ENCODE measurements at regions not wholly inside any gene's neighbourhood (a gene's known extent, or its start where the extent isn't known, plus 50 kb on each side); places are given as distances from the start of the nearest gene placed in this dataset.

- DNase-seq (ENCODE audit: low read depth), result no peak
Measured at GRCh38 chr15:46441294-46442062, 806.6 kb downstream of the SQOR start.

GRCh38 chr15:46442184-46442583 lies 807.4 kb downstream of the SQOR start:
- DNase-seq (ENCODE audit: low read depth), result no peak

- DNase-seq (ENCODE audit: low read depth), result no peak
Measured at GRCh38 chr15:46442901-46443590, 808.2 kb downstream of the SQOR start.

GRCh38 chr15:46450112-46450809 lies 815.4 kb downstream of the SQOR start:
- no peak for DNase-seq (ENCODE audit: low read depth)

- DNase-seq (ENCODE audit: low read depth), result no peak
Measured at GRCh38 chr15:46450810-46451182, 816.0 kb downstream of the SQOR start.

- DNase-seq (ENCODE audit: low read depth), result no peak
Measured at GRCh38 chr15:46452297-46452820, 817.5 kb downstream of the SQOR start.

- DNase-seq (ENCODE audit: low read depth), result no peak
Measured at GRCh38 chr15:46456456-46456855, 821.6 kb downstream of the SQOR start.

- DNase-seq (ENCODE audit: low read depth), result no peak
Measured at GRCh38 chr15:46460431-46461094, 825.7 kb downstream of the SQOR start.

- no peak for DNase-seq (ENCODE audit: low read depth)
Measured at GRCh38 chr15:46461416-46461815, 826.6 kb downstream of the SQOR start.

GRCh38 chr15:46467041-46467440 lies 832.2 kb downstream of the SQOR start:
- DNase-seq (ENCODE audit: low read depth), result no peak

- DNase-seq (ENCODE audit: low read depth), result no peak
Measured at GRCh38 chr15:46471096-46471495, 836.3 kb downstream of the SQOR start.

- no peak for DNase-seq (ENCODE audit: low read depth)
Measured at GRCh38 chr15:46489276-46489675, 854.4 kb downstream of the SQOR start.

GRCh38 chr15:46496491-46497115 lies 861.8 kb downstream of the SQOR start:
- no peak for DNase-seq (ENCODE audit: low read depth)

- no peak for DNase-seq (ENCODE audit: low read depth)
Measured at GRCh38 chr15:46502667-46503066, 867.8 kb downstream of the SQOR start.

- DNase-seq (ENCODE audit: low read depth), result no peak
Measured at GRCh38 chr15:46518381-46518780, 883.6 kb downstream of the SQOR start.

GRCh38 chr15:46523701-46524100 lies 888.9 kb downstream of the SQOR start:
- no peak for DNase-seq (ENCODE audit: low read depth)

GRCh38 chr15:46525984-46526725 lies 891.3 kb downstream of the SQOR start:
- no peak for DNase-seq (ENCODE audit: low read depth)

GRCh38 chr15:46526726-46527110 lies 891.9 kb downstream of the SQOR start:
- no peak for DNase-seq (ENCODE audit: low read depth)

- DNase-seq (ENCODE audit: low read depth), result no peak
Measured at GRCh38 chr15:46543626-46544025, 908.8 kb downstream of the SQOR start.

GRCh38 chr15:46548989-46549388 lies 914.2 kb downstream of the SQOR start:
- no peak for DNase-seq (ENCODE audit: low read depth)

- no peak for DNase-seq (ENCODE audit: low read depth)
Measured at GRCh38 chr15:46552316-46552715, 917.5 kb downstream of the SQOR start.

All from non-pigmented ciliary epithelial cell (primary cell).